Right ventricle myocardium inferior (tissue), 1 donor: ENCODE measurements at regions not wholly inside any gene's neighbourhood (a gene's known extent, or its start where the extent isn't known, plus 50 kb on each side); places are given as distances from the start of the nearest gene placed in this dataset.
"Not testable (repeated sequence)": the region's sequence is repeated elsewhere in the genome, so short reads cannot be mapped to it uniquely, and the experiment has no call there.

ENCODE experiments used
- ATAC-seq: fragments of 200-7000 bp; cut with Tn5 transposase; one replicate; pipeline ENCODE4 v1.9.1; 2020; ENCODE audit warnings: mild to moderate bottlenecking, moderate library complexity
- DNase-seq: peaks from one replicate; pipeline ENCODE4 v3.0.0; 2021; ENCODE audit errors: missing footprints
- intact Hi-C: fragments of 100-400 bp; cut with DNase I; formaldehyde crosslinking; loops from one replicate; pipeline ENCODE4 v1.11.0; 2022
- donor health status: DM: no; HTN: yes; CAD: no; lungs with severe emphysema.

DNA sequence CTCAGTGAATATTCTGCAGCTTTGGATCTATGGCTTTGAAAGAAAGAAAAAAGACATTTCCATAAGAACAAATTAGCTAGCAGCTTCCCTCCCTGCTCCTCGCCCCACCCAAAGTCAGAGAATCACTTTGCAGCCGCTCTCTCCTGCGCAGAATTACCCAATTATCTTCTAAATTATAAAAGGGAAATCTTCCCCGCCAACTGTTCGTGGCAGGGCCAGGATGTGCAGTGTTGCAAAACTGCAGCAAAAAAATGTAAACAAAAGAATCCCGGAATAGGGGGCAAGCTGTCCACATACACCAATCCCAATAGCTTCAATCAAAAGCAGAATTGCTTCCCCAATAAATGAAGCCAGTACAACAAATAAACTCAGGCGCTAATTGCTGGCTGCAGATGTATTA, 510.6 kb downstream of the RBFOX1 start:
- ATAC-seq (no peak), DNase-seq (no peak)
- intact Hi-C loops = no loop called here

GRCh38 chr16:7839568-7839967, 506.9 kb downstream of the RBFOX1 start:
- intact Hi-C loops = no loop called here
- no peak for ATAC-seq
- DNase-seq = no peak

- no peak for ATAC-seq
- DNase-seq = no peak
- intact Hi-C loops = no loop called here
These were observed 502.3 kb downstream of the RBFOX1 start for GRCh38 chr16:7834771-7835431.

- no peak for ATAC-seq
- intact Hi-C loops = no loop called here
- no peak for DNase-seq
These were observed 488.2 kb downstream of the RBFOX1 start for GRCh38 chr16:7820816-7821215.

DNA sequence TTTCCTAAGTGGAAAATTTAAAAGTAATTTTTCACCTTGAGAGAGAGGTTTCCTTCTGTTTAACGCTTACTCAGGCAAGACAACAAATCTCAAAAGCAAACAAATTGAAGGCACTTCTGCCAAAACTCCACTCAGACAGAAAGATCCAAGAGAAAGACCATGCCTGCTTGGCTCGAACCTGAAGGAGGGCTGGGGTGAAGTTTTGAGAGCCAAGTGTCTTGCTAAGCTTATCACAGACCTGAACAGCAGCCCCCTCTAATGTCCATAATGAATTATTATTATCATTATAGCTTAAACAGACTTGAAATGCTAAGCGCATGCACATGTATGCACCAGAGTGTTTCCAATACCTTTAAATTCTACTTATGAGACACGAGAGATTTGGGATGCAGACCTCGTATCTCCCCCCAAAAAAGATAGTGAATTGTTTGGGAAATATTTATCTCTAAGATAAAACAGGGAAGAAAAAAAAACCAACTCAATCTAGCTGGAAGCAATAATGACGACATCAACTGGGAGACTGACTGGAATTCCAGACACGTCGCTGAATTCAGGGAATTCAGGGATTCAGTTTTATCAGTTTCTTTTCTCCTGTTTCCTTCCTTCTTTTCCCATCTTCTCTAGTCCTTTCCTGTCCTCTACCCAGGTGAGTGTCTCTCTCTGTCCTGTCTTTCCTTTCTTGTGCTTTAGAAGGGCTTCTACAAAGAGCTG, 473.2 kb downstream of the RBFOX1 start:
- ATAC-seq (no peak), DNase-seq (no peak)
- intact Hi-C loops = no loop called here

- intact Hi-C loops = no loop called here
- no peak for DNase-seq
- no peak for ATAC-seq
These were observed 472.1 kb downstream of the RBFOX1 start for GRCh38 chr16:7804635-7805195.

GRCh38 chr16:7792346-7792745, 459.7 kb downstream of the RBFOX1 start:
- DNase-seq (no peak), ATAC-seq (no peak)
- intact Hi-C loops = no loop called here

DNA sequence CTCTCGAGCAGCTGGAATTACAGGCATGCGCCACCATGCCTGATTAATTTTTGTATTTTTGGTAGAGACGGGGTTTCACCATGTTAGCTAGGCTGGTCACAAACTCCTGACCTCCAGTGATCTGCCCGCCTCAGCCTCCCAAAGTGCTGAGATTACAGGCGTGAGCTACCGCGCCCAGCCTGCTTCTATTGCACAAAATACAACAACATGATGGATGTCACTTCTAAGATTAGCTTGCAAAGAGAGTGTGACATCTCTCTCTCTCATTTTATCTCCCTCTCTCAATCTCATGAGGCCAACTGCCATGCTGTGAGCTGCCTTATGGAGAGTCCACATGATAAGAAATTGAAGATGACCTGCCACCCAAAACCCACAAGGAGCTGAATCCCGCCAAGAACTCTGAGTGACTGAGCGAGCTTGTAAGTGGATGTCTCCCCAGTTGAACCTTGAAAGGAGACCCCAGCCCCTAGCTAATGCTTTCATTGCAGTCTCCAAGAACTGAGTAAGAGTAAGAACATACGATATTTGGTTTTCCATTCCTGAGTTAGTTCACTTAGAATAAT, 458.5 kb downstream of the RBFOX1 start:
- no peak for ATAC-seq
- intact Hi-C loops = no loop called here
- no peak for DNase-seq

DNA sequence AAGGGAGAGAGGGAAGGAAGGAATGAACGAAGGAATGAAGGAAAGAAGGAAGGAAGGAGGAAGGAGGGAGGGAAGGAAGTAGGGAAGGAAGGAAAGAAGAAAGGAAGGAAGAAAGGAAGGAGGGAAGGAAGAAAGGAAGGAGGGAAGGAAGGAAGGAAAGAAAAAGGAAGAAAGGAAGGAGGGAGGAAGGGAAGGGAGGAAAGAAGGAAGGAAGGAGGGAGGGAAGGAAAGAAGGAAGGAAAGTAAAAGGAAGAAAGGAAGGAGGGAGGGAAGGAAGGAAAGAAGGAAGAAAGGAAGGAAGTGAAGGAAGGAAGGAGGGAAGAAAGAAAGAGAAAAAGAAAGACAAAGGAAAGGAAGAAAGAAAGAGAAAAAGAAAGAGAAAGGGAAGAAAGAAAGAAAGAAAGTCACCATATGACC, 442.4 kb downstream of the RBFOX1 start:
- intact Hi-C loops = no loop called here
- ATAC-seq (no peak), DNase-seq (no peak)

DNA sequence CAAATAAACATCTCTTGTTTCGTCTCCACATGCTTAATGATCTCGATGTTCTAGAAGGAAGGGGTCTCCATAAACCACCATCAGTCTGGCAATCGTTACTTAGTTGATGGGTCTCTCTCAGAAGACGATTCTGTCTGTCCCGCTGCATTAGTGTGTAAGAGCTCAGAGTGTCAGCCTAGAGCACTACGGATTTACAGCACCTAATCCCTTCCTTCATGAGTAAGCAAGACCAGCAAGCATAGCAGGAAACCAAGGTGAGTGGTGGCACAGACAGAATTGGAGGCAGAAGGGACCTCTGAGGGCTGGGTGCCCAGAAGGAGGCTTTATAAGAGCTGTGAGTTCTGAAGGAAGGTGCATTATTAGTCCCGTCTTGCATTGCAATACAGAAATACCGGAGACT, 440.1 kb downstream of the RBFOX1 start:
- ATAC-seq = no peak
- no peak for DNase-seq
- intact Hi-C loops = no loop called here

DNA sequence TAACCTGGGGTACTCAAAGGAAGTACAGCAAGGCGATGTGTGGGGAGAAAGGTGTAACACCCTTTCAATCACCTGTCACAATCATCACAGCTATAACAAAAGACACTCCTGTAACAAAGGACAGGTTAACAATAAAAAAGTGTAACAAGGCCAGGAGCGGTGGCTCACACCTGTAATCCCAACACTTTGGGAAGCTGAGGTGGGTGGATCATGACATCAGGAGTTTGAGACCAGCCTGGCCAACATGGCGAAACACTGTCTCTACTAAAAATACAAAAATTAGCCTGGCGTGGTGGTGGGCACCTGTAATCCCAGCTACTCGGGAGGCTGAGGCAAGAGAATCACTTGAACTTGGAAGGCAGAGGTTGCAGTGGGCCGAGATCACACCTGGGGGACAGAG, 436.4 kb downstream of the RBFOX1 start:
- ATAC-seq, intact Hi-C loops, DNase-seq: not testable (repeated sequence)

GRCh38 chr16:7765079-7765550, 432.5 kb downstream of the RBFOX1 start:
- intact Hi-C loops = no loop called here
- ATAC-seq = no peak

DNA sequence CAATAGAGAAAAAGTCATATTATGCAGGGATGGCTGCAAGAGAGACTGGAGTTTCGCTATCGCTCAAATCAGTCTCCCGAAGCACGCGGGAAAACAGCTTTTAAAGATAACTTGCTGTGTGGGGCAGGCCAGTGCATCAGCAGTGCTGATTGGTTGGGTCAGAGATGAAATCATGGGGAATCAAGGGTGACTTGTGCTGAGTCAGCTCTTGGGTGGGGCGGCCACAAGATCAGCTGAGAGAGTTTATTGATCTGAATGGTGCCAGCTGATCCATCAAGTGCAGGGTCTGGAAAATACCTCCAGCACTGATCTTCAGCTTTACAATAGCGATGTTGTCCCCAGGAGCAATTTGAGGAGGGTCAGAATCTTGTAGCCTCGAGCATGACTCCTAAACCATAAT, 430.5 kb downstream of the RBFOX1 start:
- no peak for DNase-seq

More at GRCh38 chr16:7765079-7765550, 432.5 kb downstream of the RBFOX1 start:
- DNase-seq = no peak

More for the DNA sequence above, 430.5 kb downstream of the RBFOX1 start:
- intact Hi-C loops = no loop called here
- no peak for ATAC-seq
